IMR-90 (cell line): ENCODE measurements at regions not wholly inside any gene's neighbourhood (a gene's known extent, or its start where the extent isn't known, plus 50 kb on each side); places are given as distances from the start of the nearest gene placed in this dataset.

ENCODE experiments used
- ATAC-seq: fragments of 200-7000 bp; cut with Tn5 transposase; 2 replicates; pipeline ENCODE4 v1.9.1; 2020; ENCODE audit warnings: low read depth, mild to moderate bottlenecking, moderate library complexity
- BruUV-seq: library from RNA; stranded (reverse); fragments of 400-500 nt; replicated peaks from 2 replicates; lab custom pipeline; 2021; lab: Mats Ljungman, UMichigan
- CTCF ChIA-PET: fragments of 300-600 bp; formaldehyde crosslinking; extraction: SDS; loops from one replicate; lab custom pipeline; 2021; ENCODE audit warnings: antibody characterized with exemption; lab: Yijun Ruan, JAX
- POLR2A ChIA-PET: fragments of 300-600 bp; sonication (Branson Sonifier 250); formaldehyde crosslinking; loops from one replicate; lab custom pipeline; 2022; ENCODE audit warnings: antibody characterized with exemption; ENCODE audit not compliant: unreplicated experiment; lab: Charles Lee
- DNase-seq: peaks from one replicate; pipeline ENCODE4 v3.0.0; 2013
- H2AFZ ChIP-seq: replicated peaks from 2 replicates; pipeline ENCODE3; 2013; ENCODE audit warnings: low read length, mild to moderate bottlenecking; ENCODE audit not compliant: poor library complexity
- H2AK5ac ChIP-seq: 2 replicates; pipeline ENCODE4 v1.6.1; 2013; ENCODE audit warnings: low read depth, low read length, inconsistent platforms
- H2AK9ac ChIP-seq: replicated peaks from 2 replicates; pipeline ENCODE3; 2013; ENCODE audit warnings: mild to moderate bottlenecking, low read depth, low read length, moderate library complexity; ENCODE audit not compliant: poor library complexity
- H2BK120ac ChIP-seq: 2 replicates; pipeline ENCODE4 v1.6.1; 2013; ENCODE audit warnings: low read depth, low read length, inconsistent platforms
- H2BK15ac ChIP-seq: 3 replicates; pipeline ENCODE4 v1.6.1; 2013; ENCODE audit warnings: low read depth, low read length, inconsistent platforms
- H2BK20ac ChIP-seq: 2 replicates; pipeline ENCODE4 v1.6.1; 2013; ENCODE audit warnings: low read depth, mild to moderate bottlenecking, inconsistent platforms, low read length, moderate library complexity
- H2BK5ac ChIP-seq: 2 replicates; pipeline ENCODE4 v1.6.1; 2013; ENCODE audit warnings: mild to moderate bottlenecking, low read depth, low read length, inconsistent platforms; ENCODE audit not compliant: poor library complexity, severe bottlenecking
- H3K14ac ChIP-seq: replicated peaks from 2 replicates; pipeline ENCODE4 v1.6.1; 2013; ENCODE audit warnings: low read depth, low read length, inconsistent platforms
- H3K18ac ChIP-seq: 2 replicates; pipeline ENCODE4 v1.6.1; 2013; ENCODE audit warnings: low read depth, low read length, control low read depth
- H3K23ac ChIP-seq: 2 replicates; pipeline ENCODE4 v1.6.1; 2013; ENCODE audit warnings: low read depth, low read length, inconsistent platforms
- H3K27ac ChIP-seq: 2 replicates; pipeline ENCODE4 v1.5.1; 2013; ENCODE audit warnings: mild to moderate bottlenecking, control low read depth, low read length; ENCODE audit not compliant: insufficient read depth
- H3K27me3 ChIP-seq: 2 replicates; pipeline ENCODE4 v1.6.1; 2013; ENCODE audit warnings: low read length; ENCODE audit not compliant: control insufficient read depth, insufficient read depth
- H3K36me3 ChIP-seq: 2 replicates; pipeline ENCODE4 v1.6.1; 2013; ENCODE audit warnings: low read length, mixed read lengths; ENCODE audit not compliant: control insufficient read depth, insufficient read depth
- H3K4ac ChIP-seq: 2 replicates; pipeline ENCODE4 v1.6.1; 2013; ENCODE audit warnings: low read depth, low read length, inconsistent platforms
- H3K4me1 ChIP-seq: 2 replicates; pipeline ENCODE4 v1.6.1; 2013; ENCODE audit warnings: low read length, mixed read lengths; ENCODE audit not compliant: control insufficient read depth, insufficient read depth
- H3K4me2 ChIP-seq: 2 replicates; pipeline ENCODE4 v1.6.1; 2013; ENCODE audit warnings: low read depth, mild to moderate bottlenecking, control low read depth, low read length, moderate library complexity
- H3K4me3 ChIP-seq: 2 replicates; pipeline ENCODE4 v1.5.1; 2013; ENCODE audit warnings: low read depth, mild to moderate bottlenecking, control low read depth, low read length, moderate library complexity; ENCODE audit not compliant: insufficient read depth
- H3K56ac ChIP-seq: 2 replicates; pipeline ENCODE4 v1.6.1; 2013; ENCODE audit warnings: low read length, inconsistent platforms; ENCODE audit not compliant: insufficient read depth; ENCODE audit errors: extremely low read depth
- H3K79me1 ChIP-seq, 2 experiments: 2 replicates each; pipeline ENCODE4 v1.6.1; 2013; ENCODE audit warnings: low read length in 2 of 2, inconsistent platforms in 1 of 2, low read depth in 1 of 2
- H3K9ac ChIP-seq: 2 replicates; pipeline ENCODE4 v1.6.1; 2013; ENCODE audit warnings: low read depth, low read length, control low read depth
- H3K9me1 ChIP-seq: 2 replicates; pipeline ENCODE4 v1.6.1; 2013; ENCODE audit warnings: low read length, inconsistent platforms; ENCODE audit not compliant: insufficient read depth
- H3K9me3 ChIP-seq: 2 replicates; pipeline ENCODE4 v1.6.1; 2013; ENCODE audit warnings: low read length; ENCODE audit not compliant: control insufficient read depth, insufficient read depth
- H4K20me1 ChIP-seq: 2 replicates; pipeline ENCODE4 v1.6.1; 2013; ENCODE audit warnings: low read length, inconsistent platforms; ENCODE audit not compliant: insufficient read depth
- H4K5ac ChIP-seq: 2 replicates; pipeline ENCODE4 v1.6.1; 2013; ENCODE audit warnings: mild to moderate bottlenecking, low read depth, low read length, control low read depth
- H4K8ac ChIP-seq, 2 experiments: 2 replicates each; pipeline ENCODE4 v1.6.1; 2013; ENCODE audit warnings: low read depth in 2 of 2, low read length in 2 of 2, control low read depth in 1 of 2, inconsistent platforms in 1 of 2
- H4K91ac ChIP-seq: 2 replicates; pipeline ENCODE4 v1.6.1; 2013; ENCODE audit warnings: low read depth, low read length, inconsistent platforms; ENCODE audit not compliant: insufficient read depth
- BHLHE40 ChIP-seq: fragments of 150-350 bp; IDR thresholded peaks from 2 replicates; pipeline ENCODE4 v1.6.1; 2016; ENCODE audit warnings: mild to moderate bottlenecking, low read depth, low read length
- CEBPB ChIP-seq: IDR thresholded peaks from 2 replicates; pipeline ENCODE4 v1.6.1; 2012; ENCODE audit warnings: low read depth, low read length, improper control_type of control experiment
- CHD1 ChIP-seq: IDR thresholded peaks from 2 replicates; pipeline ENCODE4 v1.6.1; 2012; ENCODE audit warnings: low read depth, low read length, improper control_type of control experiment
- CTCF ChIP-seq: conservative IDR thresholded peaks from 2 replicates; pipeline ENCODE4 v1.5.1; 2012; ENCODE audit warnings: mild to moderate bottlenecking, low read depth, low read length, improper control_type of control experiment
- ELK1 ChIP-seq: fragments of 150-350 bp; IDR thresholded peaks from 2 replicates; pipeline ENCODE4 v1.6.1; 2016; ENCODE audit warnings: low read depth, mild to moderate bottlenecking, low read length, moderate library complexity, borderline replicate concordance
- FOS ChIP-seq: fragments of 150-350 bp; IDR thresholded peaks from 2 replicates; pipeline ENCODE4 v1.6.1; 2016; ENCODE audit warnings: low read depth, low read length
- MAFK ChIP-seq: IDR thresholded peaks from 2 replicates; pipeline ENCODE4 v1.6.1; 2012; ENCODE audit warnings: low read depth, low read length, improper control_type of control experiment
- MAZ ChIP-seq: IDR thresholded peaks from 2 replicates; pipeline ENCODE4 v1.6.1; 2012; ENCODE audit warnings: low read depth, mild to moderate bottlenecking, low read length, improper control_type of control experiment, moderate library complexity, borderline replicate concordance
- MXI1 ChIP-seq: IDR thresholded peaks from 2 replicates; pipeline ENCODE4 v1.6.1; 2012; ENCODE audit warnings: low read depth, mild to moderate bottlenecking, low read length, moderate library complexity, borderline replicate concordance
- NFE2L2 ChIP-seq: fragments of 150-350 bp; IDR thresholded peaks from 2 replicates; pipeline ENCODE4 v1.6.1; 2016; ENCODE audit warnings: low read depth, mild to moderate bottlenecking, low read length
- POLR2A ChIP-seq: IDR thresholded peaks from 2 replicates; pipeline ENCODE4 v1.6.1; 2012; ENCODE audit warnings: mild to moderate bottlenecking, low read depth, low read length
- RAD21 ChIP-seq: IDR thresholded peaks from 2 replicates; pipeline ENCODE4 v1.6.1; 2012; ENCODE audit warnings: low read length, improper control_type of control experiment
- RCOR1 ChIP-seq: IDR thresholded peaks from 2 replicates; pipeline ENCODE4 v1.6.1; 2012; ENCODE audit warnings: mild to moderate bottlenecking, low read length, improper control_type of control experiment; ENCODE audit not compliant: insufficient replicate concordance
- RFX5 ChIP-seq: IDR thresholded peaks from 2 replicates; pipeline ENCODE4 v1.8.0; 2012; ENCODE audit warnings: low read depth, mild to moderate bottlenecking, low read length, moderate library complexity
- SMC3 ChIP-seq: fragments of 150-350 bp; IDR thresholded peaks from 2 replicates; pipeline ENCODE4 v1.6.1; 2016; ENCODE audit warnings: low read depth, mild to moderate bottlenecking, antibody characterized with exemption, low read length, moderate library complexity
- USF2 ChIP-seq: fragments of 150-350 bp; IDR thresholded peaks from 2 replicates; pipeline ENCODE4 v1.6.1; 2017; ENCODE audit warnings: mild to moderate bottlenecking, antibody characterized with exemption, low read length, low read depth
- WGBS, 2 experiments: methylation state at CpG; one replicate each; pipeline versions ENCODE4 v1.1.5 to v1.1.7; 2013; ENCODE audit warnings: missing lambda C conversion rate in 2 of 2; ENCODE audit not compliant: insufficient read length in 1 of 2; ENCODE audit errors: extremely low coverage in 2 of 2; 5-methylcytosine and 5-hydroxymethylcytosine counted together
- dilution Hi-C: fragments of 300-500 bp; cut with HindIII; formaldehyde crosslinking; loops from one replicate; pipeline ENCODE4 v1.14.3; 2018; ENCODE audit warnings: low sequenced_read_pairs; ENCODE audit not compliant: unreplicated experiment
- in situ Hi-C: fragments of 300-500 bp; cut with MboI; formaldehyde crosslinking; loops from 3 replicates; pipeline ENCODE4 v1.14.3; 2019; ENCODE audit warnings: low sequenced_read_pairs, inconsistent platforms, mixed read lengths
- intact Hi-C: fragments of 100-400 bp; cut with micrococcal nuclease; formaldehyde crosslinking; loops from 2 replicates; pipeline ENCODE4 v1.10.0; 2022

- Histone ChIP-seq H2AK5ac (no peak overlapping the region), H4K91ac (no peak overlapping the region), H3K9ac (no peak overlapping the region), H3K56ac (no peak overlapping the region), H3K4me1 (no peaks in the 10 kb centered on the region), H3K27me3 (no peaks in the 10 kb centered on the region), H3K9me3 (peaks cover 10% of the 10 kb centered on the region), H3K79me1 (no peaks in the 10 kb centered on the region), H3K4ac (no peak overlapping the region), H2BK15ac (no peak overlapping the region), H3K36me3 (no peaks in the 10 kb centered on the region), H3K27ac (no peak overlapping the region), H2AFZ (no peak overlapping the region), H2AK9ac (no peak overlapping the region), H3K9me1 (no peaks in the 10 kb centered on the region), H2BK20ac (no peak overlapping the region), H4K5ac (no peak overlapping the region), H3K14ac (no peak overlapping the region), H3K4me3 (no peak overlapping the region), H4K8ac (no peak overlapping the region), H4K20me1 (no peaks in the 10 kb centered on the region), H3K18ac (no peak overlapping the region), H3K23ac (no peak overlapping the region), H2BK120ac (no peak overlapping the region), H2BK5ac (no peak overlapping the region), H3K4me2 (no peak overlapping the region)
- TF ChIP-seq MAZ (no peak), NFE2L2 (no peak), POLR2A (no peak), MXI1 (no peak), ELK1 (no peak), CTCF (no peak), USF2 (no peak), SMC3 (no peak), CEBPB (no peak), CHD1 (no peak), RFX5 (no peak), FOS (no peak), RAD21 (no peak), BHLHE40 (no peak), RCOR1 (no peak), MAFK (no peak)
- intact Hi-C loops (no loop called here), in situ Hi-C loops (no loop called here), dilution Hi-C loops (no loop called here)
- no peak for ATAC-seq
- POLR2A ChIA-PET: no interaction called here
- no peak for DNase-seq
- no TSS peak for BruUV-seq
- CTCF ChIA-PET: no interaction called here
- 40% methylated on average over 2 of the region's 16 CpGs; no CpG with 5 or more reads in 1 of the 2 experiments for WGBS, 2 experiments
These were observed 221.1 kb downstream of the GALR1 start for GRCh38 chr18:77470569-77471413.
